Thyroid gland (tissue), 4 donors: ENCODE measurements at regions not wholly inside any gene's neighbourhood (a gene's known extent, or its start where the extent isn't known, plus 50 kb on each side); places are given as distances from the start of the nearest gene placed in this dataset.

Experiments
- CTCF ChIP-seq, 6 experiments: fragments of 200-600 bp in 3 of 6; fragments of 450-650 bp in 3 of 6; sonication (generic) in 3 of 6; IDR thresholded peaks; one replicate each; pipeline ENCODE4 v1.5.1; 2016 to 2019; ENCODE audit warnings: antibody characterized with exemption in 6 of 6, mild to moderate bottlenecking in 2 of 6, inconsistent platforms in 1 of 6, moderate library complexity in 1 of 6
- POLR2A ChIP-seq, 2 donors: fragments of 450-650 bp; IDR thresholded peaks; one replicate each; pipeline ENCODE4 v1.6.1; 2017; ENCODE audit warnings: antibody characterized with exemption in 2 of 2, mild to moderate bottlenecking in 2 of 2, moderate library complexity in 1 of 2

- no peak for TF ChIP-seq CTCF (IDR thresholded peaks at IDR 0.05)
- no peak for TF ChIP-seq POLR2A (IDR thresholded peaks at IDR 0.05)
These were observed 87.3 kb upstream of the WDR1 start for GRCh38 chr4:10203851-10204250.
